ENCODE measurements at regions not wholly inside any gene's neighbourhood (a gene's known extent, or its start where the extent isn't known, plus 50 kb on each side); places are given as distances from the start of the nearest gene placed in this dataset.
"Not testable (repeated sequence)": the region's sequence is repeated elsewhere in the genome, so short reads cannot be mapped to it uniquely, and the experiment has no call there.

GRCh38 chr3:109804697-109805096, 467.4 kb upstream of the DPPA4 start:
- DNase-seq (ENCODE audit: low spot score): no peak

- peak; percentile 22 for DNase-seq (ENCODE audit: low spot score)
Measured at GRCh38 chr3:109806929-109807328, 469.6 kb upstream of the DPPA4 start.

- no peak for DNase-seq (ENCODE audit: low spot score)
Measured at GRCh38 chr3:109809513-109809912, 472.2 kb upstream of the DPPA4 start.

- DNase-seq (ENCODE audit: low spot score): no peak
Measured at GRCh38 chr3:109818081-109818480, 480.7 kb upstream of the DPPA4 start.

GRCh38 chr3:109819734-109820133, 482.4 kb upstream of the DPPA4 start:
- no peak for DNase-seq (ENCODE audit: low spot score)

- peak; percentile 84 for DNase-seq (ENCODE audit: low spot score)
Measured at GRCh38 chr3:109825971-109826810, 488.8 kb upstream of the DPPA4 start.

- DNase-seq (ENCODE audit: low spot score): no peak
Measured at GRCh38 chr3:109831403-109831802, 494.1 kb upstream of the DPPA4 start.

- DNase-seq (ENCODE audit: low spot score): no peak
Measured at GRCh38 chr3:109835958-109836357, 498.6 kb upstream of the DPPA4 start.

- no peak for DNase-seq (ENCODE audit: low spot score)
Measured at GRCh38 chr3:109851854-109852253, 514.5 kb upstream of the DPPA4 start.

GRCh38 chr3:109852283-109852682, 514.9 kb upstream of the DPPA4 start:
- DNase-seq (ENCODE audit: low spot score): no peak

- no peak for DNase-seq (ENCODE audit: low spot score)
Measured at GRCh38 chr3:109853077-109853731, 515.9 kb upstream of the DPPA4 start.

GRCh38 chr3:109863701-109864100, 526.4 kb upstream of the DPPA4 start:
- DNase-seq (ENCODE audit: low spot score): no peak

GRCh38 chr3:109864452-109864851, 527.1 kb upstream of the DPPA4 start:
- DNase-seq (ENCODE audit: low spot score): no peak

GRCh38 chr3:109869586-109869985, 532.2 kb upstream of the DPPA4 start:
- DNase-seq (ENCODE audit: low spot score): no peak

GRCh38 chr3:109874896-109875708, 537.8 kb upstream of the DPPA4 start:
- DNase-seq (ENCODE audit: low spot score): no peak

GRCh38 chr3:109877616-109878015, 540.3 kb upstream of the DPPA4 start:
- not testable (repeated sequence) for DNase-seq (ENCODE audit: low spot score)

GRCh38 chr3:109882144-109882543, 544.8 kb upstream of the DPPA4 start:
- no peak for DNase-seq (ENCODE audit: low spot score)

- no peak for DNase-seq (ENCODE audit: low spot score)
Measured at GRCh38 chr3:109887293-109887692, 549.9 kb upstream of the DPPA4 start.

GRCh38 chr3:109888026-109888425, 550.7 kb upstream of the DPPA4 start:
- no peak for DNase-seq (ENCODE audit: low spot score)

- DNase-seq (ENCODE audit: low spot score): no peak
Measured at GRCh38 chr3:109897734-109898133, 560.4 kb upstream of the DPPA4 start.

GRCh38 chr3:109899925-109900324, 562.6 kb upstream of the DPPA4 start:
- DNase-seq (ENCODE audit: low spot score): no peak

GRCh38 chr3:109900783-109901182, 563.4 kb upstream of the DPPA4 start:
- DNase-seq (ENCODE audit: low spot score): no peak

- DNase-seq (ENCODE audit: low spot score): no peak
Measured at GRCh38 chr3:109902549-109902948, 565.2 kb upstream of the DPPA4 start.
